Activated CD4-positive, alpha-beta T cell treated with anti-CD3 and anti-CD28 coated beads for 24 hours (primary cell): ENCODE measurements at regions not wholly inside any gene's neighbourhood (a gene's known extent, or its start where the extent isn't known, plus 50 kb on each side); places are given as distances from the start of the nearest gene placed in this dataset.
"Not testable (repeated sequence)": the region's sequence is repeated elsewhere in the genome, so short reads cannot be mapped to it uniquely, and the experiment has no call there.

Source experiments
- DNase-seq, 2 donors: peaks; one replicate each; pipeline ENCODE4 v3.0.0-alpha.2; 2020; ENCODE audit warnings: low read depth in 2 of 2

GRCh38 chr6:21772477-21772876 is 178.9 kb downstream of the SOX4 start:
- no peak for DNase-seq

- no peak for DNase-seq
Measured at GRCh38 chr6:21772884-21773575, 179.5 kb downstream of the SOX4 start.

- DNase-seq, result no peak
Measured at GRCh38 chr6:21773576-21773968, 180.0 kb downstream of the SOX4 start.

GRCh38 chr6:21777846-21778245 is 184.3 kb downstream of the SOX4 start:
- no peak for DNase-seq

GRCh38 chr6:21780141-21780540 is 186.6 kb downstream of the SOX4 start:
- DNase-seq, result no peak

- DNase-seq, result no peak
Measured at GRCh38 chr6:21780679-21781078, 187.1 kb downstream of the SOX4 start.

- no peak for DNase-seq
Measured at GRCh38 chr6:21781128-21781527, 187.6 kb downstream of the SOX4 start.

GRCh38 chr6:21785164-21785563 is 191.6 kb downstream of the SOX4 start:
- DNase-seq, result no peak

GRCh38 chr6:21791056-21791455 is 197.5 kb downstream of the SOX4 start:
- DNase-seq, result no peak

- no peak for DNase-seq
Measured at GRCh38 chr6:21791581-21791980, 198.0 kb downstream of the SOX4 start.

GRCh38 chr6:21792177-21792576 is 198.6 kb downstream of the SOX4 start:
- DNase-seq, result no peak

- not testable (repeated sequence) for DNase-seq
Measured at GRCh38 chr6:21796979-21797378, 203.4 kb downstream of the SOX4 start.

- no peak for DNase-seq
Measured at GRCh38 chr6:21798468-21798867, 204.9 kb downstream of the SOX4 start.

- DNase-seq, result no peak
Measured at GRCh38 chr6:21800330-21800729, 206.8 kb downstream of the SOX4 start.

- DNase-seq, result no peak
Measured at GRCh38 chr6:21800948-21801438, 207.4 kb downstream of the SOX4 start.

GRCh38 chr6:21801446-21802174 is 208.1 kb downstream of the SOX4 start:
- DNase-seq, result no peak

- DNase-seq, result no peak
Measured at GRCh38 chr6:21802175-21802822, 208.7 kb downstream of the SOX4 start.

- DNase-seq, result no peak
Measured at GRCh38 chr6:21804941-21805610, 211.5 kb downstream of the SOX4 start.

GRCh38 chr6:21807299-21808044 is 213.9 kb downstream of the SOX4 start:
- no peak for DNase-seq

- DNase-seq, result no peak
Measured at GRCh38 chr6:21808045-21808470, 214.5 kb downstream of the SOX4 start.

GRCh38 chr6:21808551-21809242 is 215.1 kb downstream of the SOX4 start:
- DNase-seq, result no peak
